SK-N-SH (cell line): ENCODE measurements at regions not wholly inside any gene's neighbourhood (a gene's known extent, or its start where the extent isn't known, plus 50 kb on each side); places are given as distances from the start of the nearest gene placed in this dataset.

Experiments
- CTCF ChIA-PET: fragments of 300-600, 350-600 bp; formaldehyde crosslinking; extraction: SDS; loops from one replicate; lab custom pipeline; 2021; lab: Yijun Ruan, JAX
- POLR2A ChIA-PET: fragments of 350-600 bp; sonication (Branson Sonifier 250); formaldehyde crosslinking; extraction: SDS; loops from one replicate; lab custom pipeline; 2020; ENCODE audit warnings: antibody characterized with exemption, inconsistent platforms; lab: Yijun Ruan, JAX
- DNase-seq: peaks from one replicate; pipeline ENCODE4 v3.0.0; 2012
- H2AFZ ChIP-seq: fragments of 200-600 bp; sonication (generic); 2 replicates; pipeline ENCODE4 v1.8.1; 2016; ENCODE audit warnings: antibody characterized with exemption, mild to moderate bottlenecking, low read depth
- H3F3A ChIP-seq: fragments of 200-600 bp; sonication (generic); replicated peaks from 2 replicates; pipeline ENCODE3; 2016; ENCODE audit warnings: antibody characterized with exemption, mild to moderate bottlenecking; ENCODE audit not compliant: insufficient read depth
- H3K27ac ChIP-seq, 2 experiments: fragments of 200-500 bp in 1 of 2; fragments of 200-600 bp in 1 of 2; sonication (Bioruptor generic) in 1 of 2; sonication (generic), shearing (Covaris generic) in 1 of 2; 2 replicates each; pipeline versions ENCODE4 v1.5.1 to v1.6.1; 2014 to 2016; ENCODE audit warnings: low read depth in 2 of 2, inconsistent platforms in 1 of 2, low read length in 1 of 2, mild to moderate bottlenecking in 1 of 2, mixed read lengths in 1 of 2
- H3K27me3 ChIP-seq: fragments of 200-600 bp; sonication (generic), shearing (Covaris generic); 2 replicates; pipeline ENCODE4 v1.6.1; 2016; ENCODE audit warnings: mixed run types; ENCODE audit not compliant: insufficient read depth
- H3K36me3 ChIP-seq, 2 experiments: fragments of 200-500 bp in 1 of 2; fragments of 200-600 bp in 1 of 2; sonication (Bioruptor generic) in 1 of 2; sonication (generic) in 1 of 2; replicated peaks in 1 of 2; 2 replicates each; pipeline versions ENCODE3 to v1.5.1; 2014 to 2016; ENCODE audit warnings: low read length in 1 of 2, mild to moderate bottlenecking in 1 of 2; ENCODE audit not compliant: insufficient read depth in 2 of 2, control insufficient read depth in 1 of 2
- H3K4me1 ChIP-seq, 2 experiments: fragments of 200-500 bp in 1 of 2; fragments of 200-600 bp in 1 of 2; sonication (Bioruptor generic) in 1 of 2; sonication (generic), shearing (Covaris generic) in 1 of 2; 2 replicates each; pipeline versions ENCODE4 v1.5.1 to v1.6.1; 2014 to 2016; ENCODE audit warnings: low read depth in 1 of 2, low read length in 1 of 2, mixed run types in 1 of 2; ENCODE audit not compliant: insufficient read depth in 2 of 2, control insufficient read depth in 1 of 2
- H3K4me2 ChIP-seq: fragments of 200-600 bp; sonication (generic), shearing (Covaris generic); 2 replicates; pipeline ENCODE4 v1.6.1; 2017; ENCODE audit warnings: mixed run types
- H3K4me3 ChIP-seq, 2 experiments: fragments of 200-500 bp in 1 of 2; fragments of 200-600 bp in 1 of 2; sonication (Bioruptor generic) in 1 of 2; sonication (generic), shearing (Covaris generic) in 1 of 2; 2 replicates each; pipeline versions ENCODE4 v1.5.1 to v1.8.1; 2014 to 2016; ENCODE audit warnings: low read depth in 2 of 2, inconsistent platforms in 1 of 2, low read length in 1 of 2, mild to moderate bottlenecking in 1 of 2, mixed read lengths in 1 of 2, moderate library complexity in 1 of 2
- H3K79me2 ChIP-seq: fragments of 200-600 bp; sonication (generic); 2 replicates; pipeline ENCODE4 v1.8.1; 2017; ENCODE audit warnings: mild to moderate bottlenecking; ENCODE audit not compliant: insufficient read depth
- H3K9ac ChIP-seq: fragments of 200-600 bp; sonication (generic); 2 replicates; pipeline ENCODE4 v1.6.1; 2017; ENCODE audit warnings: mixed run types
- H3K9me2 ChIP-seq: fragments of 200-600 bp; sonication (generic); 2 replicates; pipeline ENCODE4 v1.6.1; 2017; ENCODE audit warnings: mixed run types
- H3K9me3 ChIP-seq: fragments of 200-600 bp; sonication (generic); 2 replicates; pipeline ENCODE4 v1.6.1; 2017; ENCODE audit warnings: mixed run types, mild to moderate bottlenecking, moderate library complexity
- H4K20me1 ChIP-seq: fragments of 200-600 bp; sonication (generic); 2 replicates; pipeline ENCODE4 v1.6.1; 2017; ENCODE audit warnings: mild to moderate bottlenecking, mixed run types; ENCODE audit not compliant: insufficient read depth
- ELF1 ChIP-seq: IDR thresholded peaks from 2 replicates; pipeline ENCODE4 v1.4.0; 2012
- FOSL2 ChIP-seq: IDR thresholded peaks from 2 replicates; pipeline ENCODE4 v1.4.0; 2012; ENCODE audit warnings: low read depth, mild to moderate bottlenecking, moderate library complexity, borderline replicate concordance
- FOXM1 ChIP-seq: IDR thresholded peaks from 2 replicates; pipeline ENCODE4 v1.4.0; 2012; ENCODE audit warnings: low read depth, mild to moderate bottlenecking
- GABPA ChIP-seq: IDR thresholded peaks from 2 replicates; pipeline ENCODE4 v1.4.0; 2012; ENCODE audit warnings: low read depth, mild to moderate bottlenecking
- MXI1 ChIP-seq: IDR thresholded peaks from 2 replicates; pipeline ENCODE4 v1.6.1; 2012; ENCODE audit warnings: mild to moderate bottlenecking, low read depth, low read length, improper control_type of control experiment
- NFIC ChIP-seq: IDR thresholded peaks from 2 replicates; pipeline ENCODE4 v1.4.0; 2012; ENCODE audit warnings: borderline replicate concordance
- NRF1 ChIP-seq: IDR thresholded peaks from 2 replicates; pipeline ENCODE4 v1.6.1; 2012; ENCODE audit warnings: low read depth, mild to moderate bottlenecking, low read length
- POLR2AphosphoS5 ChIP-seq: IDR thresholded peaks from 2 replicates; pipeline ENCODE4 v1.6.1; 2012; ENCODE audit warnings: low read depth, low read length
- RAD21 ChIP-seq: IDR thresholded peaks from 2 replicates; pipeline ENCODE4 v1.6.1; 2012; ENCODE audit warnings: mild to moderate bottlenecking, low read length
- RCOR1 ChIP-seq: fragments of 150-350 bp; IDR thresholded peaks from 2 replicates; pipeline ENCODE4 v1.6.1; 2017; ENCODE audit warnings: antibody characterized with exemption, low read length
- RFX5 ChIP-seq: IDR thresholded peaks from 2 replicates; pipeline ENCODE4 v1.6.1; 2012; ENCODE audit warnings: mild to moderate bottlenecking, improper control_type of control experiment, low read length
- SMC3 ChIP-seq: IDR thresholded peaks from 2 replicates; pipeline ENCODE4 v1.6.1; 2012; ENCODE audit warnings: low read depth, low read length, improper control_type of control experiment
- TCF12 ChIP-seq: IDR thresholded peaks from 2 replicates; pipeline ENCODE4 v1.4.0; 2012
- YY1 ChIP-seq: IDR thresholded peaks from 2 replicates; pipeline ENCODE4 v1.4.0; 2012; ENCODE audit warnings: low read depth, mild to moderate bottlenecking
- WGBS: methylation state at CpG from one replicate; pipeline ENCODE4 v1.1.6; 2017; ENCODE audit warnings: low lambda C conversion rate; 5-methylcytosine and 5-hydroxymethylcytosine counted together
- TF ChIP-seq, protein P1 (sequence below): IDR thresholded peaks from 2 replicates; pipeline ENCODE4 v1.4.0; 2012; ENCODE audit warnings: low read depth
- TF ChIP-seq, protein P2 (sequence below): IDR thresholded peaks from 2 replicates; pipeline ENCODE4; 2012
- TF ChIP-seq, protein P3 (sequence below): fragments of 200-600 bp; sonication (generic); IDR thresholded peaks from 2 replicates; pipeline ENCODE4 v1.6.1; 2017; ENCODE audit warnings: antibody characterized with exemption, mild to moderate bottlenecking, moderate library complexity
- TF ChIP-seq, protein P4 (sequence below): fragments of 150-350 bp; IDR thresholded peaks from 2 replicates; pipeline ENCODE4 v1.6.1; 2017; ENCODE audit warnings: antibody characterized with exemption, low read length, low read depth, borderline replicate concordance

DNA sequence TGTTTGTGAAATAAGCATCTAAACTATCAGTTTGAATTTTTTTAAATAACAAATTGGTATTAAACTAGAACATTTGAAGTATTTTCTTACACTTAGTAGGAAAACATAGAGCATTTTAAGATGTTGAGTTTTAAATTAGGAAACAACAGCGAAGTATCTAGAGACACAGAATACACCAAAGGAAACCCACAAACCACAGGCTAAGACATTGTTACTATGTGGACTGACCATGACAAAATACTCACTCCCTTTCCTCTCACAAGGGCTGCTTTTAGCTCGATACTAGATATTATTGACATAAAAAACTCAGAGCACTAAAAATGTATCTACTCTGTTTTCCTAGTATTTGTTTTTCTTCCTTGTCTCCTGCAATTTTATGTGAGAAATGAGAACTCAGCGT, 266.0 kb upstream of the CITED2 start:
- H3K9me3 ChIP-seq = no peaks in the 10 kb centered on the region; the same call in 1 of the 2 replicates
- no peak overlapping the region for H3K9ac ChIP-seq
- H3K27me3 ChIP-seq = no peaks in the 10 kb centered on the region
- TF ChIP-seq RCOR1 = no peak
- TF ChIP-seq MXI1 = no peak
- TF ChIP-seq RAD21 = no peak
- no peak for TF ChIP-seq FOSL2
- TF ChIP-seq, protein P1, sequence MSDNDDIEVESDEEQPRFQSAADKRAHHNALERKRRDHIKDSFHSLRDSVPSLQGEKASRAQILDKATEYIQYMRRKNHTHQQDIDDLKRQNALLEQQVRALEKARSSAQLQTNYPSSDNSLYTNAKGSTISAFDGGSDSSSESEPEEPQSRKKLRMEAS = no peak
- no peak for TF ChIP-seq NFIC
- no peak for TF ChIP-seq FOXM1
- TF ChIP-seq SMC3 = no peak
- H3K27ac ChIP-seq = no peak overlapping the region
- H3K79me2 ChIP-seq = no peaks in the 10 kb centered on the region
- no peaks in the 10 kb centered on the region for H4K20me1 ChIP-seq
- no peaks in the 10 kb centered on the region for H3K9me2 ChIP-seq
- no peak for DNase-seq
- no peaks in the 10 kb centered on the region for H3K4me1 ChIP-seq
- WGBS = 53% methylated on average over 3 of the region's 3 CpGs
- ChIA-PET POLR2A (no interaction called here), CTCF (no interaction called here)
- H3K4me3 ChIP-seq = no peak overlapping the region
- no peak overlapping the region for H2AFZ ChIP-seq
- no peaks in the 10 kb centered on the region for H3K36me3 ChIP-seq
- no peak overlapping the region for H3K4me2 ChIP-seq
- H3F3A ChIP-seq = no peaks in the 10 kb centered on the region

DNA sequence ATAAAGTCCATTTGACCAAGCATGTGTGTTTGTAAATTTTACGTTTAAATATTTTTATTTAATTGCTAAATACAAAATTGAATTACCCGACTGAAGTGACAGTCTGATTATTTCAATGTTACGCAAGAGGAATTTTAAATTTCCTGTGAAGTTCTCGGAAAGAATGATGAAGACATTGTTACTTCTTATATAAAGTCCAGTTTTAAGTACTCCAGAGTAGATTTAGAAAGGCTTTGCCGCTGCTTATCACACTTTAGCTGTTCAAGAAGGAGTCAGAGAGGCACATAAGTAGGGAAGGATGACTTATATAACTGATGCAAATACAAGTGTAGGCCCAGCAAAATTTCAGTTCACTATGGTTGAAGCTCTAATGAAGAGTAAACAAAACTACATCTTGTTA, 265.1 kb upstream of the CITED2 start:
- TF ChIP-seq POLR2AphosphoS5 = no peak
- no peak for TF ChIP-seq YY1
- TF ChIP-seq NRF1 = no peak
- TF ChIP-seq, protein P2, sequence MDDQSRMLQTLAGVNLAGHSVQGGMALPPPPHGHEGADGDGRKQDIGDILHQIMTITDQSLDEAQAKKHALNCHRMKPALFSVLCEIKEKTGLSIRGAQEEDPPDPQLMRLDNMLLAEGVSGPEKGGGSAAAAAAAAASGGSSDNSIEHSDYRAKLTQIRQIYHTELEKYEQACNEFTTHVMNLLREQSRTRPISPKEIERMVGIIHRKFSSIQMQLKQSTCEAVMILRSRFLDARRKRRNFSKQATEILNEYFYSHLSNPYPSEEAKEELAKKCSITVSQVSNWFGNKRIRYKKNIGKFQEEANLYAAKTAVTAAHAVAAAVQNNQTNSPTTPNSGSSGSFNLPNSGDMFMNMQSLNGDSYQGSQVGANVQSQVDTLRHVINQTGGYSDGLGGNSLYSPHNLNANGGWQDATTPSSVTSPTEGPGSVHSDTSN = no peak
- no peak for TF ChIP-seq FOXM1
- no peak for TF ChIP-seq GABPA
- TF ChIP-seq, protein P3, sequence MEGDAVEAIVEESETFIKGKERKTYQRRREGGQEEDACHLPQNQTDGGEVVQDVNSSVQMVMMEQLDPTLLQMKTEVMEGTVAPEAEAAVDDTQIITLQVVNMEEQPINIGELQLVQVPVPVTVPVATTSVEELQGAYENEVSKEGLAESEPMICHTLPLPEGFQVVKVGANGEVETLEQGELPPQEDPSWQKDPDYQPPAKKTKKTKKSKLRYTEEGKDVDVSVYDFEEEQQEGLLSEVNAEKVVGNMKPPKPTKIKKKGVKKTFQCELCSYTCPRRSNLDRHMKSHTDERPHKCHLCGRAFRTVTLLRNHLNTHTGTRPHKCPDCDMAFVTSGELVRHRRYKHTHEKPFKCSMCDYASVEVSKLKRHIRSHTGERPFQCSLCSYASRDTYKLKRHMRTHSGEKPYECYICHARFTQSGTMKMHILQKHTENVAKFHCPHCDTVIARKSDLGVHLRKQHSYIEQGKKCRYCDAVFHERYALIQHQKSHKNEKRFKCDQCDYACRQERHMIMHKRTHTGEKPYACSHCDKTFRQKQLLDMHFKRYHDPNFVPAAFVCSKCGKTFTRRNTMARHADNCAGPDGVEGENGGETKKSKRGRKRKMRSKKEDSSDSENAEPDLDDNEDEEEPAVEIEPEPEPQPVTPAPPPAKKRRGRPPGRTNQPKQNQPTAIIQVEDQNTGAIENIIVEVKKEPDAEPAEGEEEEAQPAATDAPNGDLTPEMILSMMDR = no peak
- TF ChIP-seq ELF1 = no peak
- no peak for TF ChIP-seq RAD21
- no peak for TF ChIP-seq TCF12
- TF ChIP-seq, protein P1 = no peak
- no peak for TF ChIP-seq FOSL2
- no peak for TF ChIP-seq RFX5
- no peak for TF ChIP-seq SMC3
- TF ChIP-seq, protein P4, sequence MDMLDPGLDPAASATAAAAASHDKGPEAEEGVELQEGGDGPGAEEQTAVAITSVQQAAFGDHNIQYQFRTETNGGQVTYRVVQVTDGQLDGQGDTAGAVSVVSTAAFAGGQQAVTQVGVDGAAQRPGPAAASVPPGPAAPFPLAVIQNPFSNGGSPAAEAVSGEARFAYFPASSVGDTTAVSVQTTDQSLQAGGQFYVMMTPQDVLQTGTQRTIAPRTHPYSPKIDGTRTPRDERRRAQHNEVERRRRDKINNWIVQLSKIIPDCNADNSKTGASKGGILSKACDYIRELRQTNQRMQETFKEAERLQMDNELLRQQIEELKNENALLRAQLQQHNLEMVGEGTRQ = no peak
- no peak for TF ChIP-seq RCOR1
- Histone ChIP-seq H3K27ac (no peak overlapping the region), H3K4me1 (no peaks in the 10 kb centered on the region), H3K36me3 (no peaks in the 10 kb centered on the region), H3F3A (no peaks in the 10 kb centered on the region), H2AFZ (no peak overlapping the region), H3K79me2 (no peaks in the 10 kb centered on the region), H4K20me1 (no peaks in the 10 kb centered on the region), H3K4me3 (no peak overlapping the region), H3K9me3 (no peaks in the 10 kb centered on the region; the same call in 1 of the 2 replicates), H3K4me2 (no peak overlapping the region), H3K27me3 (no peaks in the 10 kb centered on the region), H3K9ac (no peak overlapping the region), H3K9me2 (no peaks in the 10 kb centered on the region)
- POLR2A ChIA-PET = no interaction called here
- no peak for DNase-seq
- WGBS = 74% methylated on average over 5 of the region's 5 CpGs
- CTCF ChIA-PET = no interaction called here
